Myocyte (in vitro differentiated cells): ENCODE measurements at regions not wholly inside any gene's neighbourhood (a gene's known extent, or its start where the extent isn't known, plus 50 kb on each side); places are given as distances from the start of the nearest gene placed in this dataset.

ENCODE experiments used
- DNase-seq: peaks from one replicate; pipeline ENCODE4 v3.0.0-alpha.2; 2012; ENCODE audit warnings: low read depth

- no peak for DNase-seq
Observed at GRCh38 chr2:84290537-84290936, 168.5 kb downstream of the SUCLG1 start.

GRCh38 chr2:84288293-84288692, 170.8 kb downstream of the SUCLG1 start:
- no peak for DNase-seq

- DNase-seq = no peak
Observed at GRCh38 chr2:84286878-84287277, 172.2 kb downstream of the SUCLG1 start.

GRCh38 chr2:84285056-84285747, 173.9 kb downstream of the SUCLG1 start:
- no peak for DNase-seq

GRCh38 chr2:84283506-84283905, 175.6 kb downstream of the SUCLG1 start:
- DNase-seq = no peak

GRCh38 chr2:84281510-84281909, 177.6 kb downstream of the SUCLG1 start:
- DNase-seq = no peak

GRCh38 chr2:84280873-84281272, 178.2 kb downstream of the SUCLG1 start:
- no peak for DNase-seq

GRCh38 chr2:84278386-84278785, 180.7 kb downstream of the SUCLG1 start:
- no peak for DNase-seq

GRCh38 chr2:84276590-84277255, 182.4 kb downstream of the SUCLG1 start:
- DNase-seq = no peak

- DNase-seq = no peak
Observed at GRCh38 chr2:84273406-84273805, 185.7 kb downstream of the SUCLG1 start.

- no peak for DNase-seq
Observed at GRCh38 chr2:84271977-84272376, 187.1 kb downstream of the SUCLG1 start.

GRCh38 chr2:84257831-84258230, 201.2 kb downstream of the SUCLG1 start:
- no peak for DNase-seq

- DNase-seq = no peak
Observed at GRCh38 chr2:84251651-84252302, 207.3 kb downstream of the SUCLG1 start.

GRCh38 chr2:84249140-84249539, 209.9 kb downstream of the SUCLG1 start:
- no peak for DNase-seq

- DNase-seq = no peak
Observed at GRCh38 chr2:84247532-84247931, 211.5 kb downstream of the SUCLG1 start.

GRCh38 chr2:84243788-84244733, 215.0 kb downstream of the SUCLG1 start:
- DNase-seq = no peak

GRCh38 chr2:84238907-84239306, 220.2 kb downstream of the SUCLG1 start:
- DNase-seq = no peak

GRCh38 chr2:84236288-84236687, 222.8 kb downstream of the SUCLG1 start:
- DNase-seq = no peak

- no peak for DNase-seq
Observed at GRCh38 chr2:84234103-84234502, 225.0 kb downstream of the SUCLG1 start.

- DNase-seq = no peak
Observed at GRCh38 chr2:84231478-84231877, 227.6 kb downstream of the SUCLG1 start.

GRCh38 chr2:84224121-84224520, 235.0 kb downstream of the SUCLG1 start:
- no peak for DNase-seq
